ENCODE measurements at regions not wholly inside any gene's neighbourhood (a gene's known extent, or its start where the extent isn't known, plus 50 kb on each side); places are given as distances from the start of the nearest gene placed in this dataset.

DNA sequence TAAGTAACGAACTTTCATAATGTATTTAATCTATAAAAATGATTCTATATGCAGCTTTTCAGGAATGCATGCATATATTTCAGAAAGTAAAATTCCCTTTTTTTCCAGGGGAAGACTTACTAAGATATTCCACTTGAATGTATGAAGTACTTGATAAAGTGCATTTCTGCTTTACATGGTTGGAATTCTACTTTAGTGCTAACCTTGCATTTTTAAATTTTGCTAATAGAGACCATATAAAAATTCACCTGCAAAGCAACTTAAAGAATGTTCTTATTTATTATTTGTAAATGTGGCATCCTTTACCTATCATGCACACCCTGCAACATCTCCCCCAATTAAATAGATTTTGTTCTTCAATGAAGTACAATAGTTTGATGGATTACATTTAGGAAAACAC, 392.8 kb downstream of the KCNJ2 start:
- ChIA-PET POLR2A (no interaction called here), CTCF (no interaction called here)
- Histone ChIP-seq H3K9me3 (ENCODE audit: control insufficient read depth, insufficient read depth, low read depth, low read length) (no peaks in the 10 kb centered on the region), H3K4me3 (ENCODE audit: low read depth in 2 of 2, low read length in 2 of 2) (no peak overlapping the region), H3K4me1 (ENCODE audit: control insufficient read depth, insufficient read depth, low read length) (no peaks in the 10 kb centered on the region), H3K27ac (ENCODE audit: low read length) (no peak overlapping the region), H3K27me3 (ENCODE audit: control insufficient read depth, insufficient read depth, low read length) (no peaks in the 10 kb centered on the region), H3K36me3 (ENCODE audit: control insufficient read depth, insufficient read depth, low read length) (no peaks in the 10 kb centered on the region)
- TF ChIP-seq POLR2AphosphoS5 (IDR thresholded peaks at IDR 0.05; ENCODE audit: low read depth, low read length) = no peak
- TF ChIP-seq, protein P1, sequence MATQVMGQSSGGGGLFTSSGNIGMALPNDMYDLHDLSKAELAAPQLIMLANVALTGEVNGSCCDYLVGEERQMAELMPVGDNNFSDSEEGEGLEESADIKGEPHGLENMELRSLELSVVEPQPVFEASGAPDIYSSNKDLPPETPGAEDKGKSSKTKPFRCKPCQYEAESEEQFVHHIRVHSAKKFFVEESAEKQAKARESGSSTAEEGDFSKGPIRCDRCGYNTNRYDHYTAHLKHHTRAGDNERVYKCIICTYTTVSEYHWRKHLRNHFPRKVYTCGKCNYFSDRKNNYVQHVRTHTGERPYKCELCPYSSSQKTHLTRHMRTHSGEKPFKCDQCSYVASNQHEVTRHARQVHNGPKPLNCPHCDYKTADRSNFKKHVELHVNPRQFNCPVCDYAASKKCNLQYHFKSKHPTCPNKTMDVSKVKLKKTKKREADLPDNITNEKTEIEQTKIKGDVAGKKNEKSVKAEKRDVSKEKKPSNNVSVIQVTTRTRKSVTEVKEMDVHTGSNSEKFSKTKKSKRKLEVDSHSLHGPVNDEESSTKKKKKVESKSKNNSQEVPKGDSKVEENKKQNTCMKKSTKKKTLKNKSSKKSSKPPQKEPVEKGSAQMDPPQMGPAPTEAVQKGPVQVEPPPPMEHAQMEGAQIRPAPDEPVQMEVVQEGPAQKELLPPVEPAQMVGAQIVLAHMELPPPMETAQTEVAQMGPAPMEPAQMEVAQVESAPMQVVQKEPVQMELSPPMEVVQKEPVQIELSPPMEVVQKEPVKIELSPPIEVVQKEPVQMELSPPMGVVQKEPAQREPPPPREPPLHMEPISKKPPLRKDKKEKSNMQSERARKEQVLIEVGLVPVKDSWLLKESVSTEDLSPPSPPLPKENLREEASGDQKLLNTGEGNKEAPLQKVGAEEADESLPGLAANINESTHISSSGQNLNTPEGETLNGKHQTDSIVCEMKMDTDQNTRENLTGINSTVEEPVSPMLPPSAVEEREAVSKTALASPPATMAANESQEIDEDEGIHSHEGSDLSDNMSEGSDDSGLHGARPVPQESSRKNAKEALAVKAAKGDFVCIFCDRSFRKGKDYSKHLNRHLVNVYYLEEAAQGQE (IDR thresholded peaks at IDR 0.05; ENCODE audit: insufficient read depth in 1 of 2, low read depth in 2 of 2, low read length in 1 of 2) = no peak
- TF ChIP-seq, protein P2, sequence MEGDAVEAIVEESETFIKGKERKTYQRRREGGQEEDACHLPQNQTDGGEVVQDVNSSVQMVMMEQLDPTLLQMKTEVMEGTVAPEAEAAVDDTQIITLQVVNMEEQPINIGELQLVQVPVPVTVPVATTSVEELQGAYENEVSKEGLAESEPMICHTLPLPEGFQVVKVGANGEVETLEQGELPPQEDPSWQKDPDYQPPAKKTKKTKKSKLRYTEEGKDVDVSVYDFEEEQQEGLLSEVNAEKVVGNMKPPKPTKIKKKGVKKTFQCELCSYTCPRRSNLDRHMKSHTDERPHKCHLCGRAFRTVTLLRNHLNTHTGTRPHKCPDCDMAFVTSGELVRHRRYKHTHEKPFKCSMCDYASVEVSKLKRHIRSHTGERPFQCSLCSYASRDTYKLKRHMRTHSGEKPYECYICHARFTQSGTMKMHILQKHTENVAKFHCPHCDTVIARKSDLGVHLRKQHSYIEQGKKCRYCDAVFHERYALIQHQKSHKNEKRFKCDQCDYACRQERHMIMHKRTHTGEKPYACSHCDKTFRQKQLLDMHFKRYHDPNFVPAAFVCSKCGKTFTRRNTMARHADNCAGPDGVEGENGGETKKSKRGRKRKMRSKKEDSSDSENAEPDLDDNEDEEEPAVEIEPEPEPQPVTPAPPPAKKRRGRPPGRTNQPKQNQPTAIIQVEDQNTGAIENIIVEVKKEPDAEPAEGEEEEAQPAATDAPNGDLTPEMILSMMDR (IDR thresholded peaks at IDR 0.05) = no peak
- intact Hi-C loops (cut with micrococcal nuclease; ENCODE audit: unreplicated experiment) = no loop called here
- no TSS peak for BruUV-seq (replicated peaks)
- ATAC-seq (no peak), DNase-seq (ENCODE audit: low read depth, low spot score) (no peak)
- in situ Hi-C loops (cut with HindIII; ENCODE audit: low pct_unique_long_range_greater_than_20kb, low sequenced_read_pairs) = no loop called here

DNA sequence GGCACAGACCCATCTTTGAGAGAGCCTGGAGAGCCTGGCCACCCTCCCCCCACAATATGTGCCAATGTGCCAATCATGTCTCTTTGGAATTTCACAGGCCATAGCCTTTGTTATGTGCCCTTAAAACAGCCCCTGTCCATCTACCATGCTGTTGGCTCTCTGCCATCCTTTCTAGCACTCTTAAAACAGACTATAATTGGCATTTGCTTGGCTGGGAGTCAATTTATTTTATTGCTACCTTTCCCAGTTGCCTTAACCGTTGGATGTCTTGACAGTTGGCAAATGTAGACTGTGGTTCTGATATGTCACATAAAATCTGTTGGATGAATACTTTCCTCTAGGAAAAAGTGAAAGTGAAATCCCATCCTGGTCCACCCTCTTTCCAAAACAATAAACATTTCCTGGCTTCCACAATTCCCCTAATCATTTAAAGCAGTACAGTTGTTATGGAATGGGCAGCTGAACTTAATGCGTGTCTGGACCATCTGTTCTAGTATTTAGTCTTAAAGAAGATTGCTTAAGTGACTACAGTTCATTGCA, 394.0 kb downstream of the KCNJ2 start:
- CTCF ChIA-PET = no interaction called here

More for the DNA sequence above, 394.0 kb downstream of the KCNJ2 start:
- Histone ChIP-seq H3K4me3 (ENCODE audit: low read depth in 2 of 2, low read length in 2 of 2) (no peak overlapping the region), H3K36me3 (ENCODE audit: control insufficient read depth, insufficient read depth, low read length) (no peaks in the 10 kb centered on the region), H3K4me1 (ENCODE audit: control insufficient read depth, insufficient read depth, low read length) (no peaks in the 10 kb centered on the region), H3K27ac (ENCODE audit: low read length) (no peak overlapping the region), H3K27me3 (ENCODE audit: control insufficient read depth, insufficient read depth, low read length) (no peaks in the 10 kb centered on the region), H3K9me3 (ENCODE audit: control insufficient read depth, insufficient read depth, low read depth, low read length) (no peaks in the 10 kb centered on the region)
- DNase-seq (ENCODE audit: low read depth, low spot score) = no peak
- TF ChIP-seq, protein P1 (IDR thresholded peaks at IDR 0.05; ENCODE audit: insufficient read depth in 1 of 2, low read depth in 2 of 2, low read length in 1 of 2) = no peak
- no peak for TF ChIP-seq POLR2AphosphoS5 (IDR thresholded peaks at IDR 0.05; ENCODE audit: low read depth, low read length)
- no peak for TF ChIP-seq TCF7L2 (IDR thresholded peaks at IDR 0.05; ENCODE audit: low read depth, low read length)
- no peak for TF ChIP-seq SIN3A (IDR thresholded peaks at IDR 0.05; ENCODE audit: borderline replicate concordance, insufficient read depth, low read depth, low read length)
- TF ChIP-seq, protein P2 (IDR thresholded peaks at IDR 0.05) = no peak
- intact Hi-C loops (cut with micrococcal nuclease; ENCODE audit: unreplicated experiment) (no loop called here), in situ Hi-C loops (cut with HindIII; ENCODE audit: low pct_unique_long_range_greater_than_20kb, low sequenced_read_pairs) (no loop called here)
- BruUV-seq (replicated peaks) = no TSS peak
- POLR2A ChIA-PET = no interaction called here
- no peak for ATAC-seq

All from Panc1 (cell line).